Mesenchymal stem cell (in vitro differentiated cells and primary cell): ENCODE measurements at regions not wholly inside any gene's neighbourhood (a gene's known extent, or its start where the extent isn't known, plus 50 kb on each side); places are given as distances from the start of the nearest gene placed in this dataset.

Source experiments
- DNase-seq: peaks from one replicate; pipeline ENCODE4 v3.0.0-alpha.2; 2013
- H2AFZ ChIP-seq: one replicate; pipeline ENCODE4 v1.6.1; 2013; ENCODE audit warnings: low read depth, mild to moderate bottlenecking, control low read depth, inconsistent platforms, low read length, moderate library complexity
- H2AK5ac ChIP-seq: 2 replicates; pipeline ENCODE4 v1.6.1; 2013; ENCODE audit warnings: low read length, moderate library complexity, mild to moderate bottlenecking, inconsistent platforms; ENCODE audit not compliant: severe bottlenecking
- H2BK120ac ChIP-seq: one replicate; pipeline ENCODE4 v1.6.1; 2013; ENCODE audit warnings: low read depth, mild to moderate bottlenecking, inconsistent platforms, low read length, moderate library complexity
- H2BK12ac ChIP-seq, 2 experiments: one replicate each; pipeline ENCODE4 v1.6.1; 2013; ENCODE audit warnings: inconsistent platforms in 2 of 2, low read length in 2 of 2, mild to moderate bottlenecking in 2 of 2, moderate library complexity in 2 of 2, control low read depth in 1 of 2
- H2BK15ac ChIP-seq: one replicate; pipeline ENCODE4 v1.6.1; 2013; ENCODE audit warnings: mild to moderate bottlenecking, low read depth, inconsistent platforms; ENCODE audit not compliant: poor library complexity, severe bottlenecking
- H2BK5ac ChIP-seq: 2 replicates; pipeline ENCODE4 v1.6.1; 2013; ENCODE audit warnings: low read depth, mild to moderate bottlenecking, low read length, control low read depth, inconsistent platforms; ENCODE audit not compliant: poor library complexity, severe bottlenecking
- H3K14ac ChIP-seq, 2 experiments: one replicate each; pipeline ENCODE4 v1.6.1; 2013; ENCODE audit warnings: inconsistent platforms in 2 of 2, low read length in 2 of 2, control low read depth in 1 of 2, mild to moderate bottlenecking in 1 of 2, moderate library complexity in 1 of 2
- H3K18ac ChIP-seq, 2 experiments: one replicate each; pipeline ENCODE4 v1.6.1; 2013; ENCODE audit warnings: inconsistent platforms in 2 of 2, low read length in 2 of 2, control low read depth in 1 of 2, low read depth in 1 of 2, mild to moderate bottlenecking in 1 of 2
- H3K23ac ChIP-seq, 2 experiments: one replicate each; pipeline ENCODE4 v1.6.1; 2013; ENCODE audit warnings: inconsistent platforms in 2 of 2, low read length in 2 of 2, mild to moderate bottlenecking in 2 of 2, moderate library complexity in 2 of 2, control low read depth in 1 of 2
- H3K27ac ChIP-seq: 2 replicates; pipeline ENCODE4 v1.5.1; 2013; ENCODE audit warnings: mild to moderate bottlenecking, moderate library complexity, low read length, control low read depth, inconsistent platforms; ENCODE audit not compliant: poor library complexity, severe bottlenecking
- H3K27me3 ChIP-seq, 2 experiments: 2 replicates each; pipeline versions ENCODE4 v1.6.1 to v1.7.0; 2013; ENCODE audit warnings: low read length in 2 of 2, mild to moderate bottlenecking in 2 of 2, moderate library complexity in 2 of 2, control low read depth in 1 of 2, inconsistent platforms in 1 of 2; ENCODE audit not compliant: control insufficient read depth in 1 of 2, insufficient read depth in 1 of 2
- H3K36me3 ChIP-seq, 2 experiments: 2 replicates each; pipeline versions ENCODE4 v1.6.1 to v1.7.0; 2013; ENCODE audit warnings: low read length in 2 of 2, control low read depth in 1 of 2, inconsistent platforms in 1 of 2, low read depth in 1 of 2, mild to moderate bottlenecking in 1 of 2; ENCODE audit not compliant: insufficient read depth in 2 of 2, control insufficient read depth in 1 of 2
- H3K4ac ChIP-seq, 2 experiments: one replicate each; pipeline ENCODE4 v1.6.1; 2013; ENCODE audit warnings: inconsistent platforms in 2 of 2, low read length in 2 of 2, mild to moderate bottlenecking in 2 of 2, moderate library complexity in 2 of 2, control low read depth in 1 of 2, low read depth in 1 of 2
- H3K4me1 ChIP-seq: 2 replicates; pipeline ENCODE4 v1.6.1; 2013; ENCODE audit warnings: low read depth, low read length, control low read depth; ENCODE audit not compliant: control insufficient read depth, insufficient read depth
- H3K4me2 ChIP-seq: 2 replicates; pipeline ENCODE4 v1.6.1; 2013; ENCODE audit warnings: low read length, mild to moderate bottlenecking, inconsistent platforms; ENCODE audit not compliant: poor library complexity, severe bottlenecking
- H3K4me3 ChIP-seq, 2 experiments: 2 replicates each; pipeline versions ENCODE4 v1.5.1 to v1.7.0; 2013; ENCODE audit warnings: low read length in 2 of 2, mild to moderate bottlenecking in 2 of 2, control low read depth in 1 of 2, low read depth in 1 of 2; ENCODE audit not compliant: insufficient read depth in 1 of 2
- H3K79me1 ChIP-seq: replicated peaks from 2 replicates; pipeline ENCODE4 v1.6.1; 2013; ENCODE audit warnings: mild to moderate bottlenecking, control low read depth, low read length, inconsistent platforms; ENCODE audit not compliant: poor library complexity, severe bottlenecking
- H3K9ac ChIP-seq: 2 replicates; pipeline ENCODE4 v1.7.0; 2013; ENCODE audit warnings: mild to moderate bottlenecking, low read length, moderate library complexity
- H3K9me3 ChIP-seq: 2 replicates; pipeline ENCODE4 v1.7.0; 2013; ENCODE audit warnings: mild to moderate bottlenecking, low read length; ENCODE audit not compliant: control insufficient read depth
- H4K8ac ChIP-seq: one replicate; pipeline ENCODE4 v1.6.1; 2013; ENCODE audit warnings: inconsistent platforms, mild to moderate bottlenecking, low read length, moderate library complexity
- H4K91ac ChIP-seq: one replicate; pipeline ENCODE4 v1.6.1; 2013; ENCODE audit warnings: mild to moderate bottlenecking, low read length, inconsistent platforms
- WGBS: methylation state at CpG from one replicate; pipeline ENCODE4 v1.1.7; 2013; ENCODE audit warnings: mixed read lengths; 5-methylcytosine and 5-hydroxymethylcytosine counted together

GRCh38 chr5:2334719-2335118 lies 416.8 kb downstream of the IRX2 start:
- H3K27me3 ChIP-seq = no peaks in the 10 kb centered on the region
- H2BK15ac ChIP-seq = no peak overlapping the region
- H3K4me3 ChIP-seq = no peak overlapping the region
- no peak overlapping the region for H3K18ac ChIP-seq
- H2BK5ac ChIP-seq = no peak overlapping the region
- no peak overlapping the region for H3K4ac ChIP-seq
- H2AFZ ChIP-seq = no peak overlapping the region
- no peak overlapping the region for H3K27ac ChIP-seq
- H4K91ac ChIP-seq = no peak overlapping the region
- no peak overlapping the region for H2BK12ac ChIP-seq
- no peak overlapping the region for H2BK120ac ChIP-seq
- no peak overlapping the region for H2AK5ac ChIP-seq
- no peak overlapping the region for H3K4me2 ChIP-seq
- WGBS = 80% methylated on average over 24 of the region's 24 CpGs
- H3K79me1 ChIP-seq = no peaks in the 10 kb centered on the region
- H3K36me3 ChIP-seq = no peaks in the 10 kb centered on the region
- no peak overlapping the region for H3K23ac ChIP-seq
- H3K9me3 ChIP-seq = no peaks in the 10 kb centered on the region
- H4K8ac ChIP-seq = no peak overlapping the region
- no peak overlapping the region for H3K9ac ChIP-seq
- no peak for DNase-seq
- no peak overlapping the region for H3K14ac ChIP-seq
- no peaks in the 10 kb centered on the region for H3K4me1 ChIP-seq

- H3K27me3 ChIP-seq = no peaks in the 10 kb centered on the region
- 91% methylated on average over 3 of the region's 4 CpGs for WGBS
- H3K4me2 ChIP-seq = no peak overlapping the region
- no peak overlapping the region for H3K4ac ChIP-seq
- no peaks in the 10 kb centered on the region for H3K79me1 ChIP-seq
- no peak overlapping the region for H3K14ac ChIP-seq
- H2BK5ac ChIP-seq = no peak overlapping the region
- H2BK120ac ChIP-seq = no peak overlapping the region
- H2AK5ac ChIP-seq = no peak overlapping the region
- no peak overlapping the region for H4K91ac ChIP-seq
- H2AFZ ChIP-seq = no peak overlapping the region
- no peak overlapping the region for H4K8ac ChIP-seq
- H3K4me3 ChIP-seq = no peak overlapping the region
- H3K18ac ChIP-seq = no peak overlapping the region
- H3K9me3 ChIP-seq = no peaks in the 10 kb centered on the region
- no peak overlapping the region for H2BK12ac ChIP-seq
- no peak overlapping the region for H3K9ac ChIP-seq
- H3K4me1 ChIP-seq = no peaks in the 10 kb centered on the region
- H2BK15ac ChIP-seq = no peak overlapping the region
- no peaks in the 10 kb centered on the region for H3K36me3 ChIP-seq
- DNase-seq = no peak
- H3K27ac ChIP-seq = no peak overlapping the region
- H3K23ac ChIP-seq = no peak overlapping the region
Measured at GRCh38 chr5:2333291-2333690, 418.2 kb downstream of the IRX2 start.

- H2BK5ac ChIP-seq = no peak overlapping the region
- H3K14ac ChIP-seq = no peak overlapping the region
- no peak overlapping the region for H2BK120ac ChIP-seq
- 68% methylated on average over 6 of the region's 6 CpGs for WGBS
- H2AK5ac ChIP-seq = no peak overlapping the region
- no peaks in the 10 kb centered on the region for H3K79me1 ChIP-seq
- no peak overlapping the region for H3K18ac ChIP-seq
- no peak overlapping the region for H3K27ac ChIP-seq
- no peaks in the 10 kb centered on the region for H3K36me3 ChIP-seq
- no peak overlapping the region for H2BK12ac ChIP-seq
- no peaks in the 10 kb centered on the region for H3K4me1 ChIP-seq
- no peak overlapping the region for H3K4me3 ChIP-seq
- H3K23ac ChIP-seq = no peak overlapping the region
- H3K4me2 ChIP-seq = no peak overlapping the region
- H3K4ac ChIP-seq = no peak overlapping the region
- no peaks in the 10 kb centered on the region for H3K27me3 ChIP-seq
- H2AFZ ChIP-seq = no peak overlapping the region
- no peaks in the 10 kb centered on the region for H3K9me3 ChIP-seq
- H2BK15ac ChIP-seq = no peak overlapping the region
- H3K9ac ChIP-seq = no peak overlapping the region
- H4K8ac ChIP-seq = no peak overlapping the region
- no peak for DNase-seq
- H4K91ac ChIP-seq = no peak overlapping the region
Measured at GRCh38 chr5:2332521-2332920, 419.0 kb downstream of the IRX2 start.

- H3K4me2 ChIP-seq = no peak overlapping the region
- H3K18ac ChIP-seq = no peak overlapping the region
- no peak overlapping the region for H2BK15ac ChIP-seq
- H3K79me1 ChIP-seq = no peaks in the 10 kb centered on the region
- H3K36me3 ChIP-seq = no peaks in the 10 kb centered on the region
- H2AK5ac ChIP-seq = no peak overlapping the region
- H2BK12ac ChIP-seq = no peak overlapping the region
- H3K9me3 ChIP-seq = no peaks in the 10 kb centered on the region
- no peaks in the 10 kb centered on the region for H3K27me3 ChIP-seq
- no peak overlapping the region for H4K91ac ChIP-seq
- no peak overlapping the region for H2BK120ac ChIP-seq
- H3K4ac ChIP-seq = no peak overlapping the region
- no peak overlapping the region for H2BK5ac ChIP-seq
- H3K4me1 ChIP-seq = no peaks in the 10 kb centered on the region
- no peak for DNase-seq
- no peak overlapping the region for H3K27ac ChIP-seq
- 92% methylated on average over 11 of the region's 13 CpGs for WGBS
- H3K9ac ChIP-seq = no peak overlapping the region
- no peak overlapping the region for H4K8ac ChIP-seq
- no peak overlapping the region for H3K4me3 ChIP-seq
- H3K23ac ChIP-seq = no peak overlapping the region
- H3K14ac ChIP-seq = no peak overlapping the region
- H2AFZ ChIP-seq = no peak overlapping the region
Measured at GRCh38 chr5:2330325-2331130, 420.9 kb downstream of the IRX2 start.
